Upper lobe of right lung (tissue), 1 donor: ENCODE measurements at regions not wholly inside any gene's neighbourhood (a gene's known extent, or its start where the extent isn't known, plus 50 kb on each side); places are given as distances from the start of the nearest gene placed in this dataset.

Experiments used
- ATAC-seq: fragments of 200-7000 bp; cut with Tn5 transposase; one replicate; pipeline ENCODE4 v1.9.1; 2020; ENCODE audit warnings: mild to moderate bottlenecking, moderate library complexity
- DNase-seq: peaks from one replicate; pipeline ENCODE4 v3.0.0-alpha.2; 2020
- H3K27ac ChIP-seq: fragments of 200-600 bp; one replicate; pipeline ENCODE4 v1.8.0; 2022
- H3K27me3 ChIP-seq: fragments of 200-600 bp; one replicate; pipeline ENCODE4 v1.8.0; 2022; ENCODE audit warnings: mild to moderate bottlenecking
- H3K36me3 ChIP-seq: fragments of 200-600 bp; one replicate; pipeline ENCODE4 v1.8.0; 2022
- H3K4me1 ChIP-seq: fragments of 200-600 bp; one replicate; pipeline ENCODE4 v1.8.0; 2022
- H3K4me3 ChIP-seq: fragments of 200-600 bp; one replicate; pipeline ENCODE4 v1.8.0; 2022; ENCODE audit warnings: mild to moderate bottlenecking
- H3K9me3 ChIP-seq: fragments of 200-600 bp; one replicate; pipeline ENCODE4 v1.8.0; 2022
- intact Hi-C: fragments of 100-400 bp; cut with DNase I; formaldehyde crosslinking; loops from one replicate; pipeline ENCODE4 v1.11.0; 2022
- TF ChIP-seq, protein P1 (sequence below): fragments of 200-600 bp; IDR thresholded peaks from one replicate; pipeline ENCODE4 v1.8.0; 2022; ENCODE audit warnings: antibody characterized with exemption
- donor health status: DM: no; HTN: yes; CAD: no; lungs with severe emphysema.

DNA sequence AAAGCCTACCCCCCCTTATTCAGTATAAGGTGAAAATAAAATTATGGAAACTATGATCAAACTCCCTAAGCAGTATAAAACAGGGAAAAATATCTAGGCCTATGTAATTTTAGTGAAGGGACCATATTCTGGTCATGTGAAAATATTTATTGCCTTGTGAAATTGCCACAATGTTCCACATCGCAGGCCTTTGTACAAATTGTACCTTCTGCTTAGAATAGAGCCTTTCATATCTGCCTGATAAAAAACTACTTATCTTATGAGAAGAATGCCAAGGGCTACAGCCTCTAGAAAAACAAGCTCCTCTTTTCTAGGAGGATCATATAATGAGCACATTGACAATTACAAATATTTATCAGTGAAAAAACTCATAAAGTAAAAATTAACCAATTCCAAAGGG lies 1280.0 kb downstream of the EFNB2 start:
- Histone ChIP-seq H3K4me3 (no peak overlapping the region), H3K36me3 (no peaks in the 10 kb centered on the region), H3K4me1 (no peaks in the 10 kb centered on the region), H3K27ac (no peak overlapping the region), H3K9me3 (no peaks in the 10 kb centered on the region), H3K27me3 (no peaks in the 10 kb centered on the region)
- DNase-seq = no peak
- intact Hi-C loops = no loop called here
- TF ChIP-seq, protein P1, sequence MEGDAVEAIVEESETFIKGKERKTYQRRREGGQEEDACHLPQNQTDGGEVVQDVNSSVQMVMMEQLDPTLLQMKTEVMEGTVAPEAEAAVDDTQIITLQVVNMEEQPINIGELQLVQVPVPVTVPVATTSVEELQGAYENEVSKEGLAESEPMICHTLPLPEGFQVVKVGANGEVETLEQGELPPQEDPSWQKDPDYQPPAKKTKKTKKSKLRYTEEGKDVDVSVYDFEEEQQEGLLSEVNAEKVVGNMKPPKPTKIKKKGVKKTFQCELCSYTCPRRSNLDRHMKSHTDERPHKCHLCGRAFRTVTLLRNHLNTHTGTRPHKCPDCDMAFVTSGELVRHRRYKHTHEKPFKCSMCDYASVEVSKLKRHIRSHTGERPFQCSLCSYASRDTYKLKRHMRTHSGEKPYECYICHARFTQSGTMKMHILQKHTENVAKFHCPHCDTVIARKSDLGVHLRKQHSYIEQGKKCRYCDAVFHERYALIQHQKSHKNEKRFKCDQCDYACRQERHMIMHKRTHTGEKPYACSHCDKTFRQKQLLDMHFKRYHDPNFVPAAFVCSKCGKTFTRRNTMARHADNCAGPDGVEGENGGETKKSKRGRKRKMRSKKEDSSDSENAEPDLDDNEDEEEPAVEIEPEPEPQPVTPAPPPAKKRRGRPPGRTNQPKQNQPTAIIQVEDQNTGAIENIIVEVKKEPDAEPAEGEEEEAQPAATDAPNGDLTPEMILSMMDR = no peak
- ATAC-seq = no peak

DNA sequence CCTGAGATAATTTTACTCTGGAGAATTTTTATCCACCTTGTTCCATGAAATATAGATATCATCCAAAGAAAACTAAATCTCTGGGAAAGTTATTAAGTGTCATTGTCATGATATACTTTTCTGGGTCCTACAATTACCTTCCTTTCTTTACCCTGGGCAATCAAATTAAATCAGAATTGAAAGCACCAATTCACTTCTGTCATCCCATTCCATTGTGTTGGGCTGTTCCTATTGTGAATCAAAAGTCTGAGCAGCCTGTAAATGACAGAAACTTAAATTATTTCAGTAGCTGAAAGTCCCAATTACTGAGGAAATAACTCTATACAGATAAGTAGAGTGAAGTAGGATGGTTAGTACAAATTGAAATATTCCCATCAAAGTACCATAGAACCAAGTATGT lies 1284.2 kb downstream of the EFNB2 start:
- intact Hi-C loops = no loop called here
- no peaks in the 10 kb centered on the region for H3K9me3 ChIP-seq
- TF ChIP-seq, protein P1 = no peak
- no peaks in the 10 kb centered on the region for H3K36me3 ChIP-seq
- no peaks in the 10 kb centered on the region for H3K27me3 ChIP-seq
- ATAC-seq (no peak), DNase-seq (no peak)
- H3K27ac ChIP-seq = no peak overlapping the region
- no peaks in the 10 kb centered on the region for H3K4me1 ChIP-seq
- no peak overlapping the region for H3K4me3 ChIP-seq

DNA sequence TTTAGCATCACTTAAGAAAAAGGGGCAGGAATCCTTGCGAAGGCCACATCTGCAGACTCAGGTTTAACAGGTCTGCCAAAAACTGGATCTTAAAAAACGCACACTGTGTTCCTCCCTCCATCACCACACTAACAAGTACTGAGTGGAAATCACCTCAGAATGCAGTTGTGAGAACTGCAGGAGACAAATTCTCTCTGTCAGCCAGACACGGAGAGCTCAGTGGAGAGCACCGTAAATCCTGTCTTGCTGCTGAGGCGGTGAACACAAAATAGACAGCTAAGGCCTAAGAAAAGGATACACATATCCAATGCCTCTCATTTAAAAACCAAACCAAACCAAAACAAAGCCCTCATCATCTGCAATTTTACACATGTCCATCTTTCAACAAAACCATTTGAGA lies 1287.6 kb downstream of the EFNB2 start:
- H3K27me3 ChIP-seq = no peaks in the 10 kb centered on the region
- H3K4me3 ChIP-seq = no peak overlapping the region
- TF ChIP-seq, protein P1 = no peak
- no peaks in the 10 kb centered on the region for H3K9me3 ChIP-seq
- no peaks in the 10 kb centered on the region for H3K36me3 ChIP-seq
- no peaks in the 10 kb centered on the region for H3K4me1 ChIP-seq
- ATAC-seq (no peak), DNase-seq (no peak)
- intact Hi-C loops = no loop called here
- H3K27ac ChIP-seq = no peak overlapping the region

DNA sequence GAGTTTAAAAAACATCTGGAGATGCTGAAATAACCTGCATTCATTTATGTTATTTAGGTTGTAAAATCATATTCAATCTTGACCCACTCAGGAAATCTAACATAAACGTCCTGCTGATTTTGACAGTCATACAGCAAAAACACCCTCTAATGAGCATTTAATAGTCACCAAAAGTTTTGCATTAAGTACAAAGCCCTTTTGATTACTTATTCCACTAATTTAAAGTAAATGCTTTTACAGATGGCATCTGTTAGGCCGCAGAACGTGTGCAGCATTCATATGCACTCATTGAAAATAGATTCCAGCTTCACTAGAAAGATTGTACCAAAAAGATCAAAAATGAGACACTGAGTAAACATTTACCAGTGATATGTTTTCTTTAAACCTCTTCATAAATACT lies 1295.1 kb downstream of the EFNB2 start:
- Histone ChIP-seq H3K9me3 (no peaks in the 10 kb centered on the region), H3K4me1 (no peaks in the 10 kb centered on the region), H3K27me3 (no peaks in the 10 kb centered on the region), H3K27ac (no peak overlapping the region), H3K4me3 (no peak overlapping the region), H3K36me3 (no peaks in the 10 kb centered on the region)
- TF ChIP-seq, protein P1 = no peak
- ATAC-seq = no peak
- intact Hi-C loops = no loop called here
- no peak for DNase-seq

DNA sequence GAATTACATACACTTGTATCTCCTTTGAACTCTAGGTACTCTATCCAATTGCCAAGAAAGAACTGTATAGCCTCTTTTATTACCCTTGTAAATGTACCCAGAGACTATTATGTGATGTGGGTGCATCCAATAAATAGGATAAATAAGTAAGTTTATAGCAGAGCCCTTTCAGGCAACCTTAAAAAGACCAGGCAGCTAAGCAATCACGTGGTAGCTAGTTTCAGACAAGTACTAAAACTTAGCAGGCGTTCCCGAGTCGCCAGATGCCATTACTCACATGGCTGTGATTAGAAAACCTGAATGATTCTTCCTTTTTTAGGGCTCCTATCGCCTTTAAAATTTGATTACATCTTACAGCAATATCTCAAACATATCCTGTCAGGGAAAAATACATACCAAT lies 1303.0 kb downstream of the EFNB2 start:
- no peak overlapping the region for H3K27ac ChIP-seq
- H3K9me3 ChIP-seq = no peaks in the 10 kb centered on the region
- H3K27me3 ChIP-seq = no peaks in the 10 kb centered on the region
- no peaks in the 10 kb centered on the region for H3K36me3 ChIP-seq
- ATAC-seq (no peak), DNase-seq (no peak)
- intact Hi-C loops = no loop called here
- no peaks in the 10 kb centered on the region for H3K4me1 ChIP-seq
- H3K4me3 ChIP-seq = no peak overlapping the region
- TF ChIP-seq, protein P1 = no peak

DNA sequence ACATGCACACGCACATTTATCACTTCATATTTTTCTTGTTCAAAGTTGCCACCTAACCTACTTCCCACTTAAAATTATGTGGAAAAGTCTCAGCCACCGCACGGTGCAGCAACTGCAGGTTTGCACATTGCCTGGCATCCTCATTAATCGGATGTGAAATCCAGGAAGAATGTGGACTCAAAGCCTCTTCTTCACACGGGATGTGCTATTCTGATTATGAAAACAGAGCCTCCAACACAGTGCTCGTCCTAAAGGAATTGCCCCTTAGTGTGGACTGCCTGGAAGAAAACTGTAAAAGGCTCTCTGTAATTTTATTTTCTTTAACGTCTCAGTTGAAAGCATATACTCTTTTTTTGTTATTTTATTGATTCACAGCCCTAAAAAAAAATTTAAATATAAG lies 1303.5 kb downstream of the EFNB2 start:
- Histone ChIP-seq H3K4me1 (no peaks in the 10 kb centered on the region), H3K27ac (no peak overlapping the region), H3K4me3 (no peak overlapping the region), H3K9me3 (no peaks in the 10 kb centered on the region), H3K27me3 (no peaks in the 10 kb centered on the region), H3K36me3 (no peaks in the 10 kb centered on the region)
- ATAC-seq = no peak
- no peak for DNase-seq
- intact Hi-C loops = no loop called here
- TF ChIP-seq, protein P1 = no peak
